DOHH2 (cell line): ENCODE measurements at regions not wholly inside any gene's neighbourhood (a gene's known extent, or its start where the extent isn't known, plus 50 kb on each side); places are given as distances from the start of the nearest gene placed in this dataset.

Experiments used
- CTCF ChIP-seq: fragments of 200-600 bp; sonication (generic); IDR thresholded peaks from one replicate; pipeline ENCODE4 v1.5.1; 2014; ENCODE audit warnings: antibody characterized with exemption, mild to moderate bottlenecking, low read depth, low read length; ENCODE audit not compliant: poor library complexity, severe bottlenecking
- EZH2phosphoT487 ChIP-seq: fragments of 200-600 bp; sonication (generic); IDR thresholded peaks from 2 replicates; pipeline ENCODE4 v1.6.1; 2017; ENCODE audit warnings: borderline replicate concordance, mild to moderate bottlenecking, antibody characterized with exemption, low read length, moderate library complexity, mixed read lengths

GRCh38 chr7:8380130-8380529 lies 53.3 kb upstream of the NXPH1 start:
- TF ChIP-seq CTCF (no peak), EZH2phosphoT487 (no peak)
